GM19324 (cell line): ENCODE measurements at regions not wholly inside any gene's neighbourhood (a gene's known extent, or its start where the extent isn't known, plus 50 kb on each side); places are given as distances from the start of the nearest gene placed in this dataset.
A peak's percentile ranks its signal among the peaks of the same experiment; 100 is the strongest.

Experiments used
- ATAC-seq: cut with Tn5 transposase; IDR thresholded peaks from one replicate; pipeline ENCODE4 v1.9.1; 2021; ENCODE audit warnings: mild to moderate bottlenecking, moderate library complexity; ENCODE audit not compliant: unreplicated experiment, low FRiP score

DNA sequence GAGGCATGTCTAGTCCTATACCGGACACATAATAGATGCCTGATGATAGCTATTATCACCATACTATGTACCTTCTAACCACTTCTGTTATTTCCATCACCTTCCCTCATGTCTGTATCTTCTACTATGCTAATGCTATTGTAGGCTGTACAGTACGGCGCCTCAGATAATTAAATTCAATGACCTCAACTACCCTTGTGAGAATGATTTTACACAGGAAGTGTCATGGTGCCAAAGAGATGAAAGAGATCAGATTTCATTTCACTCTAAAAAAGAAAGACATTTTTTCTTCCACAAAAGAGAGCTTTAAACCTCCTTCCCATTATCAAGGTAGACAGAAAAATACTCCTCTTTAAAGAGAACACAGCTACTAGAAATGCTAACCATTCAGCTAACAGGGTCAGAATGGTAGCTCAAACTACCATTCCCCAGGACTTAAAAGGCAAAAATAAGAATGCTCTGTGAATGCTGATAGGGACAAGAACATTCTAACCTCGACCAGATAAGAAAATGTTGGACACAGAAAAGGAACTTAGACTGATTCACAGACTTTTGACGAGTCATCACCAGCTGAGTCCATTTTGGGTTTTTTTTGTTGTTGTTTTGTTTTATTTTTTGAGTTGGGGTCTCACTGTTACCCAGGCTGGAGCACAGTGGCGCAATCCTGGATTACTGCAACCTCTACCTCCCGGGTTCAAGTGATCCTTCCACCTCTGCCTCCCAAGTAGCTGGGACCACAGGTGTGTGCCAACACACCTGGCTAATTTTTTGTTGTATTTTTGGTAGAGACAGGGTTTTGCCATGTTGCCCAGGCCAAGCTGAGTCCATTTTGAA is 99.2 kb upstream of the RAPGEF2 start:
- ATAC-seq = no peak

DNA sequence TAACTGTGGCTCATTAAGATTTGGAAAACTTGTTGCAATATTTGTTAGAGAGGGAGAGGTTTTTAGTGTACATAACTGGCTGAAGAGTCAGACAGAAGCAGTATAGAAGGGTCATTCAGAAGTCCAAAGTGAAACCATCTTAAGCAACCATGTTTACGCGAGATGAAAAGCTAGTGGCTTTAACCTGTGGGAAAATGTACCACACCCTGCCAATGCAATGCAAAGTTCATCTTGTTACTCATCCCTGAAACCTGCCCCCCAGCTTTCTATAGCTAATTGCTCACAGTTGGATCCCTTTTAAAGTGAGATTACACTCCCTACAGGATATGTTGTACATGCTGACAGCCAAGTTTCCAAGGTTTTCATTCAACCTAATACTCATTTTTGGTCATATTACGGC is 96.7 kb upstream of the RAPGEF2 start:
- ATAC-seq = no peak

DNA sequence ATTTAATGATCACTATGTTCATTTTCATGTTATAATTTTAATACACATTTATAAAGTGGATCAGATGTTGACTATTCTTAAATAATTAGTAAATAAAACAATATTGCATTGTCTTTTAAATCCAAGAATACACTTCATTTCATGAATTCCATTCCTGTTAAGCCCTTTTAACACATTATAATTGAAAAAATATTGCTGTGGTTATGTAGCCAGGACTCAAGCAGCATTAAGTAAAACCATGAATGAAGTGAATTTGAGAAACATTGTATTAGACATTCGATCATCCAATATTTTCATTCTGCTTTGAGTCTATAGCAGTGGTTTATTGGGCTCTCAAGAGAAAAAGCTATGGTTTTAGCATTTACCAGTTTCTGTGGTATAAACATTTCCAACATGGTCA is 94.2 kb upstream of the RAPGEF2 start:
- no peak for ATAC-seq

DNA sequence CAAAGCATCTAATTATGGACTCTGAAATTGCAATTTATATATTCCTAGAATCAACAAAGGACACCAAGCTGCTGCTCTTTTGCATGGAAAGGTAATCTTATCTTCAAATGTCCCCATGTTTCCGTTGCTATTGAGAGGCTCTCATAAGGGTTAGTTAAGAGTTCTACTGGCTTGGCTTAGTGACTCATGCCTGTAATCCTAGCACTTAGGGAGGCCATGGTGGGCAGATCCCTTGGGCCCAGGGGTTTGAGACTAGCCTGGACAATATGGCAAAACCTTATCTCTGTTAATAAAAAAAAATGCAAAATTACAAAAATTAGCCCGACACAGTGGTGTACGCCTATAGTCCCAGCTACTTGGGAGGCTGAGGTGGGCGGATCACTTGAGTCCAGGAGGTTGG is 93.4 kb upstream of the RAPGEF2 start:
- no peak for ATAC-seq

DNA sequence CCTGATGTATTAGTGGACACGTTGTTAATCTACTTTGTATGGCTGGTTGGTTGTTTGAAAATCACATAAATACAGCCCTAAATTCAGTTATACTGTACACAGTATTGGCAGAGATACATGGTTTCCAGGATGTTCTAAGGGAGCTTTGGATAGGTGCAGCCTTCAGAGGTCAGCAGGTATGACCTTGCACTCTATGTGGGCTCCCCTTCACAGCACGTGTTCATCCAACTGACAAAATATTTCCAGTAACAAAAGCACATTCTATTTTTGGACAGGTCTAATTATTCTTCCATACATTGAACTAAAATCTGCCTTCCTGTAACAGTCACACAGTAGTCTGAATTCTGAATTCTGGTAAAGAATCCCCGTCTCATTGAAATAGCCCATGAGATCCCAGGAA is 92.8 kb upstream of the RAPGEF2 start:
- no peak for ATAC-seq

DNA sequence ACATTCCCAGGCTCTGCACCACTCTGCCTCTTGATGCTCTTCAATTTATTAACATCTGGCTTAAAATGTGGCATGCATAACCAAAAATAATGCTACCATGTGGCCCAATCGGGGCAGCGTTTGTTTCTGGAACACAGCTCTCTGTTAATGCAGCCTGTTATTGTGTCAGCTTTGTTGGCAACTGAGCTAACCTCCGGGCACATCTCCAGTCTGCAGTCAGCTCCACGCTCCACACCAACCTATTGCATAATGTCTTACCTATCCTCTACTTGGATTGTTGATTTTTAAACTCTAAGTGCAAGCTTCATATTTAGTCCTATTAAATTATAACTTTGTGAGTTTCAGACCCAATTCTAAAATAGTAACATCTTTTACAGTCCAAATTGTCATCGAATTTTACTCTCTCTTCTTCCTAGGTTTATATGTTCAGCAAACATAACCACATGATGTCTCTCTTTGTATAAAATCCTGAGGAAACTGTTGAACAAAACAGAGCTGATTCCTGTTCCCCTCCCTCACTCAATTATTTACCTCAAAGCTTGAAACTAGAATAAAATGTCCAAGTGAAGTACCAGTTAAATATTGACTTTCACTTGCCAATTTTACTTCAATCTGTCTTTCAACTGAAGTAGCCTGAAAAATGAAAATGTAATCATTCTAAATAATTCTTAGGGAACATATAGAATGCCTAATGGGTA is 92.2 kb upstream of the RAPGEF2 start:
- no peak for ATAC-seq

DNA sequence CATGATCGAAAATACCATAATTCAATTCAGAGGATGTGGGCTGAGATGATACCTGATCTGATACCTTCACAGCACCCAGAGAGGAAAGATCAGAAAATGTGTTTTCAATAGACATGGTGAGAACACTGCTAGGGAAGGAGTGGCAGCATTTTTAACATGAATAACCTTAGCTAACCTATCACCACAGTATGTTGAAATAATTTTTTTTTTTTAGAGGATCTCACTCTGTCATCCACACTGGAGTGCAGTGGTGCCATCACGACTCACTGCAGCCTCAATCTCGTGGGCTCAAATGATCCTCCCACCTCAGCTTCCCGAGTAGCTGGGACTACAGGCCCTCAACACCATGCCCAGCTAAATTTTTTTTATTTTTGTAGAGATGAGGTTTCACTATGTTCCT is 90.5 kb upstream of the RAPGEF2 start:
- no peak for ATAC-seq

DNA sequence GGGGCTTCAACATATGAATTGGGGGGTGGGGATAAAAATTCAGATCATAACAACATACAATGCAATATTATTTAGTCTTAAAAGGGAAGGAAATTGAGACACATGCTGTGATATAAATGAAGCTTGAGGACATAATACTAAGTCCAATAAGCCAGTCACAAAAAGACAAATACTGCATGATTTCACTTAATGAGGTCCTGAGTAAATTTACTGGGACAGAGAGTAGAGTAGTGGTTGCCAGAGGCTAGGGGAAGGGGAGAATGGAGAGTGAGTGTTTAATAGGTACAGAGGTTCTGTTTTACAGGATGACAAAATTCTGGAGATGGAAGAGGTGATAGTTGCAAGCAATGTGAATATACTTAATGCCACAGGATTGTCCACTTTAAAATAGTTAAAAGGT is 89.2 kb upstream of the RAPGEF2 start:
- ATAC-seq = no peak

DNA sequence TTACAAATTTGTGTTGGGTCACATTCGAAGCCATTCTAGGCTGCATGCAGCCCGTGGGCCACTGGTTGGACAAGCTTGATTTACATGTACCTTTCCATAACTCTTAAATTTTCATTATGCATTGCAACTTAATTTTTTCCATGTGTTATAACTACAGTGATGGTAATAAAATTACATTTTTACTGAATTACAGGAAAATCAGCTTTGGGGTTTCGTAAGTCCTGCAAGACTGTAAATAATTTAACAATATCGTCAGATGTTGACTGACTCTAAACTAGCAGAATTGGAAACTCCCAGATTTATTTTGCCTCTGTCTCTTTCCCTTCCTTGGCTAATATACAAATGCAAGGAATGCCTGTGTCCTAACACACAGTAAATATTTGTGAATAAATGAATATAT is 88.0 kb upstream of the RAPGEF2 start:
- no peak for ATAC-seq

DNA sequence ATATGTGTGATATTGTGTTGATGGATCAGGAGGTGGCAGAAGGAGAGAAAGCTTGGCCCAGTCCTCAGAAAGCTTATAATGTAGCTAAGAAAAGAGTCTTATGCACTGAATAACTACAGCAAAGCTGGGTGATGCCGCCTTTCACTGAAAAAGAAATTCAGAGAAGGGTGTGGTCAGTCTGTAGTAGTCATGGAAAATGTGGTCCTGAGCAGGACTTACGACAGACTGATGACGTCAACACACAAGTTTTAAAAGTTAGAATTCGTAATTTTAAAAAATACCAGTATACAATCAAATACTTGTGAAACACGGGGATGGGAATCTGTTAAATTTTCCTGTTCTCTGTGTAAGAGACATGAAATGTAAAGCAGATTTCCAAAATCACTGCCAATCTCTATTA is 87.0 kb upstream of the RAPGEF2 start:
- ATAC-seq = no peak

DNA sequence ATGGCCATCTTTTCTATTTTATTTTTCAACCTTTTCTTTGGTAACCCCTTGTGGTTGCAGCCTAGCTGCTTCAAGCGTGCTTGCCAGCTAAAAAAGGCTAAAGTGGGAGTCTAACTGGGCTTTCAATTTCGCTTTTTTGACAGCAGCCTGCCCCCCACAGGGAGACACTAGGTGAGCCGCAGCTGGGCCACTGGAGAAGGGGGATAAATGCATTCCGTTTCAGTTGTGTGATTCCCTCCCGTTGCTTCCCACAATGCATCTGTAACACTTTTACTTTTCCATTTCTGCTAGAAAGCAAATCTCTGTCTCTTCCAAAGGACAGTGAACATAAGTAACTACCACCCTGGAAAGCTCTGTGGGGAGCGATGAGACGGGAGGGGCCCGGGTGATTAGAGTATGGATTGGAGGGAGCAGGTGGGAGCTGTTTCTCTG is 86.3 kb upstream of the RAPGEF2 start:
- ATAC-seq = peak; percentile 60

DNA sequence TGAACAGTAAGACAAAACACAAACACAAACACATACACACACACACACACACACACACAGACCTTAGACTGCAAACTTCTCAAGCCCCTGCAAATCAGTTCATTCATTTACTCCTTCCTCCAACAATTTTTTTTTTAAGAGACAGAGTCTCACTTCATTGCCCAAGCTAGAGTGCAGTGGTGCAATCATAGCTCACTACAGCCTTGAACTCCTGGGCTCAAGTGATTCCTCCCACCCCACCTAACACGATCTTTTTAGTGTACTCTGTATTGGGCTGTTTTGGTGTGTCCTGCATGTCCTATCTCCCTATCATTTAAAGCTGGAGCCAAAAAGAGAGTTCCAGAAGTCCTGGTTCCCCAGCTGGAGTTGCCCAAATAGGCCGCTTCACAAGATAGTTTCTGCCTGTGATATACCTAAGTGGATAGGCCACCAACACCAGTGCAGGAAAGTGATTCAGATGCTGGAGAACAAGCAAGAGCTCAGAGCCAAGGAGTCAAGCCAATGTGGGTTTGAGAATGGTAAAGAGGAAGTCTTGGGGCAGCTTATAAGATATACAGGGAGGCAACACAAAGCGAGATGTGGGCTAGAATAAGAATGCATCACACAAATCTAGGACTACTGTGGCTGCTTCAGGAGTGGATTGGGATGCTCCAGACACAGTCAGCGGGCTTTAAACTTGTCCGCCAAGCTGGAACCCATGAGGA is 85.4 kb upstream of the RAPGEF2 start:
- peak; percentile 36 for ATAC-seq

DNA sequence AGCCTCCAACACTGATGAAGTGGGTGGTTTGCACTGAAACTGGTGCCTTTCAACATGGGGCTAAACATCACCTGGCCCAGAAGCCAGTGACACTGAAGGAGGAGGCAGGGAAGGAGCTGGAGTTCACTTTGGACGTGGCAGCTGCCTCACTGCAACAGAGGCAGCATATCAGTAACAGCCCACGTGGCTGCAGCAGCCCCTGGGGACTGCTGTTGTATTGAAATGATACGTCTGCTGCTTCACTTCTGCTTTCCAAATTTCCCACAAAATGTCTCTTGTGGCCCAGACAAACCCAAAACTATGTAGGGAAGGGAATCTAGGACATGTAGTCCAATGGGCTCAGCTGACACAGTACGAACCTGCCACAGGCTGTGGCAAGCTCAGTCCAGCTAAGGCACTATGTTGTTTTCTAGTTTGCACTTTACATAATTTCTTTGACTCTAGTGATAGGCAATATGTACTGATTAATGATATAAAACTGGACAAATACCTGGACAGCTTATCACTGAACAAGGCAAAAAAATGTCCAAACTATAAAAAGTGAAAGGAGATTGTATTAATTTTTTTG is 84.7 kb upstream of the RAPGEF2 start:
- peak; percentile 84 for ATAC-seq

DNA sequence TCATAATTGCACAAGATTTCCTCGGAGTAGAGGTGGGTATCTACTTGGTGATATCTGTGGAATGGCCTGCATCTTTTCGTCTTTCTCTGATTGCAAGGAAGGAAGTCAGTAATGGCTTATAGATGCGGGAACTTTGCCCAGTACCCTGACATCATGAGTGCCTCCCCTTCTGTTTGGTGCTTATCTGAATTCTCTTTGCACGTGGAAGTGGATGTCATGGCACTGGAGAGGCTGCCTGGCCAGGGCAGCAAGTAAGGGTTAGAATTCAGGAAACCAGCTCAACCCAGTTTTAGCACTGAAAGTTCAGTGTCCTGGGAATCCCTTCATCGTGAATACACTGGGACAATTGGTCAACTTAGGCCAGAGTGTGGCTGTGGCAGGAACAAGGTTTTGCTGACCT is 83.5 kb upstream of the RAPGEF2 start:
- no peak for ATAC-seq

DNA sequence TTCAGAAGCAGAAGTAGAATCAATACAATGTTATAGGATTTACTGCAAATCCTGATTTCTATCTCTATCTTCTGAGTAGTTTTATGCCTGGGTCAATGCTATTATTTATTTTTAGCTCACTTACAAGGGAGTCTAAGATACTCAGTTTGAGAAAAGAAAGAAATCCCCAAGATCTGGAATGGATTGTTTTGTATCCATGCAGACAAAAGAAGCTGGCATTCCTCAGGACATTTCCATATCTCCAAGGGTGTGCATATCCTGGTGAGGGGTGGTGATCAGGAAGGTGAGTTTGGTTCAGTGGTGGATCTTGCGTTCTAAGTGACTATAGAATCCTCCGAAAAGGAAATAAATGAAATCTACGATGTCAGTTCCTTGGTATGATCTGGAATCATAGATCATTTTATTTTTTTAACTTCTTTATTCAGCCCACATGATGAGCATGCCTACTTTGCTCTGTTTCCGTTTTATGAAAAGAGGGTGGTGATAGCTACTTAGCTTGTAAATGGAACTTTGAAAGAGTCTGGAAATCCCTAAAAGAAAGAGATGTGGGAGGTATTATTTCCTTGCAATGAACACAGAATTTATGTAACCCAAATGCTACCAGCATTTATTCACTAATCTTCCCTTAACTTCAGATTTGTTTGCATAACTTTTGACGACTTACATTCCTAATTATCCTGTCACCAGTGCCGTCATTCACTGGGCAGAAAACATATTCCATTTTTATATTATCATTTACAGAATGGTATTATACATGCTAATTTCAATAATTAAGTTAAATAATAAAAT is 81.1 kb upstream of the RAPGEF2 start:
- ATAC-seq = no peak

DNA sequence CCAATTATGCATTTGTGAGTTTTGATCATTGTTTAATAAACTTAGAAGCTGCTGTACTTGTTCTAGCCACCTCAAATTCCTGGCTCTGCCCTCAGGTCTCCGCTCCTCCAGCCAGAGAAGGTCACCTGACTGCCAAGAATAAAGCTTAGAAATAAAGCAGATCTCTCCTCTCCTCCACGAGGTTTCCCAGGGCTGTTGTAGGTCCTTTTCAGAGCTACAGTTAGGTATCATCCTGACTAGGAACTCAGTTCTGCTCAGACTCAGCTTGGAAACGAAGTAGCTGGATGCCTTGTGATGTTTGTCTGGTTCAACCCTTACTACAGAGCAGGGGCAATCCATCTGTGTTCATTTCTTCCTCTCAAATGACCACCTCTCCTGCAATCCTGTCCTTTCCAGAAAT is 79.1 kb upstream of the RAPGEF2 start:
- ATAC-seq = no peak

DNA sequence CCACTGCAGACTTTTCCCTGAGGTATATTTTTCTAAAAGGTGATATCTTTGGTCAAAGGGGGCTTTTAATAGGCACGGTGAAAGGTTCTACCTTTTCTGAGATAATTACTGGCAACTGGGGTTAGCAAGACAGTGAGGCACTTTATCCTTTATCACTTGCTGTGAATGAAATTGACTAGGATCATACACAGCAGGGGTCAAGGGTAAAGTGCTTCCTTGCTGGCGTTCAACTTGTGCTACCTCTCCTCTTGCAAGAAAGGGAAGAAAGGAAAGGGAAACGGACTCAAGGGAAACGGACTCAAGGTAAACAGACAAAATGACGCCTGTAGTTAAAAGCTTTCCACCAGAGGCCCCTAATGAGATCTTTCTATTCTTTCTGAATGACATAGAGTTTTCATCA is 78.6 kb upstream of the RAPGEF2 start:
- no peak for ATAC-seq

DNA sequence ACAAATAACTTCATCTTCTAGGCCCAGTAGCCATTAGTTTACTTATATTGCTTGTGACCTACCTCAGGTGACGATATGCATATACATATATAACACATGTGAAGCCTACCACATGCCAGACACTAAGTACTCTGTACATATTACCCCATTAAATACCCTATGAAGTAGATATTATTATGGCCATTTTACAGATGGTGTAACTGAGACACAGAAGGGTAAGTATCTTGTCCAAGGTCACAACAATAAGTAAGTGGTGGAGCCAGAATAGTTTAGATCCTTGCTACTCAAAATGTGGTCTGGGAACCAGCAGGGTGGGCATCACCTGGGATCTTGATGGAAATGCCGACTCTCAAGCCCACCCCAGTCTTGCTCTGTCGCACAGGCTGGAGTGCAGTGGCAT is 78.1 kb upstream of the RAPGEF2 start:
- ATAC-seq = no peak

DNA sequence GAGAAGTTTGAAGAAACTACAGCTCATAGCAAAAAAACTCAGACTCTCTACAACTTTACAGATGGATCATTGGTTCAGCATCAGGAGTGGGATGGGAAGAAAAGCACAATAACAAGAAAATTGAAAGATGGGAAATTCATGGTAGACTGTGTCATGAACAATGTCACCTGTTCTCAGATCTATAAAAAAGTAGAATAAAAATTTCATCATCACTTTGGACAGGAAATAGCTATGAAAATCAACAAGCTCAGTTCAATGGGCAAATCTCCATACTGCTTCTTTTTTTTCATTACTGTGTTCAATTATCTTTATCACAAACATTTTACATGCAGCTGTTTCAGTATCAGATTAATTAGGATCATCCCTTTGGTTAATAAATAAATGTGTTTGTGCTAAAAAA is 76.5 kb upstream of the RAPGEF2 start:
- ATAC-seq = no peak

DNA sequence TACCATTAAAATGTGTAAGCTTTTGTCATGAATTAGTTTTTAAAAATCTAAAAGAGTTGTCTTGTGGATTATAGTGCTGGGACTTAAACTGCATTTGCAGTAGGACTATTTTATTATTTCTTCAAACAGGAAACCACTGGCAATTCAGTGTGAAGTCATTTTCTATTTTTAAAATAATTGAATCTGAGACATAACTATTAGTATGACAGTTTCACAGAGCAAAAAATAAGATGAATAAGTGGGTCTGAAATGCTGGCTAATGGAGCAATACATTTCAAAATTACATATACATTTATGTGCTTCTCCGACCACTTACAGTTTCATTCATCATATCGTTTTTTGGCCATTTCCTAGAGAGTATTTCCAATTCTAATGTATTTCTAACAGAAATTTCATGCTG is 75.3 kb upstream of the RAPGEF2 start:
- no peak for ATAC-seq
